GM10266 (cell line): ENCODE measurements at regions not wholly inside any gene's neighbourhood (a gene's known extent, or its start where the extent isn't known, plus 50 kb on each side); places are given as distances from the start of the nearest gene placed in this dataset.

Experiments
- DNase-seq: peaks from one replicate; pipeline ENCODE4 v3.0.0; 2012; ENCODE audit errors: extremely low spot score
- CTCF ChIP-seq: IDR thresholded peaks from 2 replicates; pipeline ENCODE4 v1.5.1; 2012; ENCODE audit warnings: mild to moderate bottlenecking, low read depth; ENCODE audit not compliant: control insufficient read depth, insufficient read depth; ENCODE audit errors: missing control alignments

GRCh38 chr11:69975822-69976221 lies 102.3 kb upstream of the ANO1 start:
- TF ChIP-seq CTCF: no peak
- DNase-seq: no peak

- DNase-seq: no peak
- no peak for TF ChIP-seq CTCF
These were observed 101.3 kb upstream of the ANO1 start for GRCh38 chr11:69976794-69977193.

- DNase-seq: no peak
- no peak for TF ChIP-seq CTCF
These were observed 100.2 kb upstream of the ANO1 start for GRCh38 chr11:69977951-69978350.

GRCh38 chr11:69978841-69979614 lies 99.1 kb upstream of the ANO1 start:
- no peak for TF ChIP-seq CTCF
- no peak for DNase-seq

GRCh38 chr11:69979632-69980031 lies 98.5 kb upstream of the ANO1 start:
- DNase-seq: no peak
- no peak for TF ChIP-seq CTCF

- no peak for DNase-seq
- TF ChIP-seq CTCF: no peak
These were observed 96.9 kb upstream of the ANO1 start for GRCh38 chr11:69981119-69981784.

- TF ChIP-seq CTCF: no peak
- DNase-seq: no peak
These were observed 95.2 kb upstream of the ANO1 start for GRCh38 chr11:69982690-69983570.
